GM04503 (cell line): ENCODE measurements at regions not wholly inside any gene's neighbourhood (a gene's known extent, or its start where the extent isn't known, plus 50 kb on each side); places are given as distances from the start of the nearest gene placed in this dataset.

ENCODE experiments used
- DNase-seq: peaks from one replicate; pipeline ENCODE4 v3.0.0-alpha.2; 2012; ENCODE audit warnings: low read depth

GRCh38 chr12:97093187-97093683 is 186.2 kb downstream of the NEDD1 start:
- no peak for DNase-seq

- DNase-seq: no peak
Measured at GRCh38 chr12:97097734-97098133, 190.7 kb downstream of the NEDD1 start.

GRCh38 chr12:97109441-97109840 is 202.4 kb downstream of the NEDD1 start:
- no peak for DNase-seq

GRCh38 chr12:97112136-97112535 is 205.1 kb downstream of the NEDD1 start:
- no peak for DNase-seq

- no peak for DNase-seq
Measured at GRCh38 chr12:97118796-97119375, 211.8 kb downstream of the NEDD1 start.

- no peak for DNase-seq
Measured at GRCh38 chr12:97127061-97127460, 220.0 kb downstream of the NEDD1 start.

- DNase-seq: no peak
Measured at GRCh38 chr12:97131220-97131981, 224.3 kb downstream of the NEDD1 start.

- DNase-seq: no peak
Measured at GRCh38 chr12:97132270-97132669, 225.2 kb downstream of the NEDD1 start.

GRCh38 chr12:97134495-97134894 is 227.4 kb downstream of the NEDD1 start:
- no peak for DNase-seq

GRCh38 chr12:97140355-97140754 is 233.3 kb downstream of the NEDD1 start:
- DNase-seq: no peak

- DNase-seq: no peak
Measured at GRCh38 chr12:97142737-97143410, 235.8 kb downstream of the NEDD1 start.

GRCh38 chr12:97148941-97149559 is 242.0 kb downstream of the NEDD1 start:
- DNase-seq: no peak

- no peak for DNase-seq
Measured at GRCh38 chr12:97151481-97151880, 244.4 kb downstream of the NEDD1 start.

GRCh38 chr12:97159377-97159776 is 252.3 kb downstream of the NEDD1 start:
- DNase-seq: no peak

- DNase-seq: no peak
Measured at GRCh38 chr12:97160277-97160676, 253.2 kb downstream of the NEDD1 start.

- no peak for DNase-seq
Measured at GRCh38 chr12:97162173-97162572, 255.1 kb downstream of the NEDD1 start.

- DNase-seq: no peak
Measured at GRCh38 chr12:97164936-97165335, 257.9 kb downstream of the NEDD1 start.

GRCh38 chr12:97167598-97167997 is 260.5 kb downstream of the NEDD1 start:
- DNase-seq: no peak

- DNase-seq: no peak
Measured at GRCh38 chr12:97168804-97169203, 261.7 kb downstream of the NEDD1 start.

- DNase-seq: no peak
Measured at GRCh38 chr12:97169889-97170567, 263.0 kb downstream of the NEDD1 start.

- DNase-seq: no peak
Measured at GRCh38 chr12:97173688-97174410, 266.8 kb downstream of the NEDD1 start.
